Astrocyte (in vitro differentiated cells and primary cell): ENCODE measurements at regions not wholly inside any gene's neighbourhood (a gene's known extent, or its start where the extent isn't known, plus 50 kb on each side); places are given as distances from the start of the nearest gene placed in this dataset.

Experiments
- EZH2 ChIP-seq: IDR thresholded peaks from 2 replicates; pipeline ENCODE4 v1.6.1; 2012; ENCODE audit warnings: mild to moderate bottlenecking, low read length, inconsistent platforms; ENCODE audit not compliant: insufficient read depth
- TF ChIP-seq, protein P1 (sequence below): IDR thresholded peaks from 2 replicates; pipeline ENCODE4 v1.5.1; 2011; ENCODE audit warnings: low read depth, mild to moderate bottlenecking, inconsistent platforms, low read length, moderate library complexity; ENCODE audit not compliant: insufficient read depth

DNA sequence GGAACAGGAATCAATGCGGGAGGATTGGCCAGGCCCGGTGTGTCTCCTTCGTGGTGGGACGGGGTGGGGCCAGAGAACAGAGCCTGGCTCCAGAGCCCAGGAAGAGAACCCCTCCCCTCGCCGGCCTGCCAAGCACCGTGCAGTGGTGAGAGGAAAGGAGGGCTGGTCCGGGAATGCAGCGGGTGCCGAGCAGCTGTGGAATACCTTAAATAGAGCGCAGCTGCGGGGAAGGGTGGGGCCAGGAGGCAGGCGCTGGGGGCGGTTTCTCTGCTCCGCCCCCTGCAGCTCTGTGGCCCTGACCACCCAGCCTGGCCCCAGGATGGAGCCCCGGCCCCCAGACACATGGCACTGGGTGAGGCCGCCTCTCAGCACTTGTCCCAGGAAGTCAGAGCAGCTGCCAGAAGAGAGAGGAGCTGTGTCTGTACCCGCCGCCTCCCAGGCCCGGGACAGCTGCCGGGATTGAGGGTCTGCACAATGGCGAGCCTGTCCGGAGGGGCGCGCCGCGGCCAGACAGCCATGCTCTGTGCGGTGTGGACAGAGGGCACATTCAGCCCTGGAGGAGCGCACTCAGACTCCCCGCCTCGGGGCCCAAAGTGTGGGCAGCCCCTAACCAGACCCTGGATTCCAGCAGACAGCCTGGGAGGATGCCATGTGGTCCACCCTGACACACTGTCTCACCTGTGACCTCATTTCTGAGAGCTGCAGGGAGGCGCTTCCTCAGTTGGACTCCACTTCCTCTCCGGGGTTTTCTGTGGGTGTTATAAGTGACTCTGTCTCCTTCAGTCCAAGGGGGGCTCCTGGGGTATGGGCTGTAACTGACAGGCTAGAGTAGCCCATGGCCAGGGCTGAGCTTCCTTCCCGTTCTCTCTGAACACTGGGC lies 268.8 kb downstream of the SEC14L1 start:
- TF ChIP-seq, protein P1, sequence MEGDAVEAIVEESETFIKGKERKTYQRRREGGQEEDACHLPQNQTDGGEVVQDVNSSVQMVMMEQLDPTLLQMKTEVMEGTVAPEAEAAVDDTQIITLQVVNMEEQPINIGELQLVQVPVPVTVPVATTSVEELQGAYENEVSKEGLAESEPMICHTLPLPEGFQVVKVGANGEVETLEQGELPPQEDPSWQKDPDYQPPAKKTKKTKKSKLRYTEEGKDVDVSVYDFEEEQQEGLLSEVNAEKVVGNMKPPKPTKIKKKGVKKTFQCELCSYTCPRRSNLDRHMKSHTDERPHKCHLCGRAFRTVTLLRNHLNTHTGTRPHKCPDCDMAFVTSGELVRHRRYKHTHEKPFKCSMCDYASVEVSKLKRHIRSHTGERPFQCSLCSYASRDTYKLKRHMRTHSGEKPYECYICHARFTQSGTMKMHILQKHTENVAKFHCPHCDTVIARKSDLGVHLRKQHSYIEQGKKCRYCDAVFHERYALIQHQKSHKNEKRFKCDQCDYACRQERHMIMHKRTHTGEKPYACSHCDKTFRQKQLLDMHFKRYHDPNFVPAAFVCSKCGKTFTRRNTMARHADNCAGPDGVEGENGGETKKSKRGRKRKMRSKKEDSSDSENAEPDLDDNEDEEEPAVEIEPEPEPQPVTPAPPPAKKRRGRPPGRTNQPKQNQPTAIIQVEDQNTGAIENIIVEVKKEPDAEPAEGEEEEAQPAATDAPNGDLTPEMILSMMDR = no peak
- TF ChIP-seq EZH2 = no peak
